OCI-M2 (cell line): ENCODE measurements at regions not wholly inside any gene's neighbourhood (a gene's known extent, or its start where the extent isn't known, plus 50 kb on each side); places are given as distances from the start of the nearest gene placed in this dataset.
"Not testable (repeated sequence)": the region's sequence is repeated elsewhere in the genome, so short reads cannot be mapped to it uniquely, and the experiment has no call there.

Experiments
- DNase-seq: peaks from one replicate; lab custom pipeline; 2025; ENCODE audit not compliant: unreplicated experiment; lab: John Stamatoyannopoulos, UW

DNA sequence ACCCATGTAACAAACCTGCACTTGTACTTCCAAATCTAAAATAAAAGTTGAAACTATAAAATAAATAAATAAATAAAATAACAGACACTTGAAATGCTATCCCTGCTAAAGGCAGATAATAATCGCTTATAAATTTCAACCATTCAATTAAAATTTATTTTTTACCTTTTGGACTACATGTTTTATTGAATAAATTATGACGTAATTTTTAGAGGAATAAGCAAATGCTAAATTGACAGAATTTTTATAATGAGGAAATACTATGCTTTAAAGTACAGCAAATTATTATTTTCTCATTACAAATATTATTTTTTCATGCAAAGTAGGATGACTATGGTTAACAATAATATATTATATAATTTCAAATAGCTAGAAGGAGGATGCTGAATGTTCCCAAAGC, 658.6 kb upstream of the LMO3 start:
- no peak for DNase-seq

- no peak for DNase-seq
Observed at GRCh38 chr12:17239874-17240273, 633.9 kb upstream of the LMO3 start.

DNA sequence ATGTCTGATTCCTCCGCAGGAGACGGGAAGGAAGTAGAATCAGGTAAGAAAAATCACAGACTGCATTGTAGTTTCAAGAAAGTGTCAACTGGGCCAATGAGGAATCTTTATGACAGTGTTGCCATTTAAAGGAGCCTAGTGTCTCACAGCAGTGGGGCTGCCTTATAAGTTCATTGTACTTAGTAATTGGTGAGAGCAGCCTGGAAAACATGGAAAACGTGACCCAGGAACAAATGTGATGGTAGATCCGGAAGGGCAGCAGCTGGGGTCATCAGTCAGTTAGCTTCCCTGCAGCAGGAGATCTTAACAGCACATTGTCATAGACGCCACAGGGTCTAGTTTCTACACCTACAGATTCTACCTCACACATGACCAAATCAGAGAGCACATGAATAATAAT, 630.0 kb upstream of the LMO3 start:
- DNase-seq, result no peak

DNA sequence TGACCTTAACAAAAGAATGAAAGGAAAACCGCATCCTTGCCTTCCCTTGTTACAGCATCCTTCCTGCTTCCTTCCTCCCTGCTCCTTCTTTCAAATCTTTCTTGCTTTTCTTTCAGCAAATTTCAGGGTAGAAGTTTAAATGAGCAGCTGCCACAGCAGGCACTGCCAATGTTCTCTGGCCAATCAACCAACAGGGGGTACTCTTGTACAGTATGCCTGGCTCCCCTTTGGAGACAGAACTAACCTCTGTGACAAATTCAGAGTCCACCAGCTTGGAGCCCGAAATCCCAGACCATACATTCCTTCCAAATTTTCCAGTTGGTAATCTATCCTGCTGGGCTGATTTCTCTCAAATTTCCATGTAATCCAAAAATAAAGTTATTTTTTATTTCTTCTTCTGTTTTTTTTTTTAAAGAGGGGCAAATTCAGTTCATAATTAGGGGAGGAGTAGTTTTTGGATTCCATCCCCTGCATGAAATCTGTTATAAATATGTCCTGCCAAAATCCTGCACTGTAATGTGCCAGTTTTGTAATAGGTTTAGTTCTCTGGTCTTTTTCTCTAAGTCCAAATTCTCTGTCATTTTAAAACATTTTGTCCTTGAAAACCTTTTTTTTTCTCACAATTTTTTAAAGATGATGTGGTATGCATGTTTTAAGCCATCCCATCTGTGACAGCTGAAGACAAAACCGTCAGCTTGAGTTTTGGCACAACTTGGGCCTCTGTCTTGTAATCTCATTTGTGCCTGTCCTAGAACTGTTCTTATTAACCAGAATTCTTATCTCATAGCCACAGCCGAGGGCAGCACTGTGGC, 610.0 kb upstream of the LMO3 start:
- no peak for DNase-seq

- no peak for DNase-seq
Observed at GRCh38 chr12:17214929-17215328, 609.0 kb upstream of the LMO3 start.

DNA sequence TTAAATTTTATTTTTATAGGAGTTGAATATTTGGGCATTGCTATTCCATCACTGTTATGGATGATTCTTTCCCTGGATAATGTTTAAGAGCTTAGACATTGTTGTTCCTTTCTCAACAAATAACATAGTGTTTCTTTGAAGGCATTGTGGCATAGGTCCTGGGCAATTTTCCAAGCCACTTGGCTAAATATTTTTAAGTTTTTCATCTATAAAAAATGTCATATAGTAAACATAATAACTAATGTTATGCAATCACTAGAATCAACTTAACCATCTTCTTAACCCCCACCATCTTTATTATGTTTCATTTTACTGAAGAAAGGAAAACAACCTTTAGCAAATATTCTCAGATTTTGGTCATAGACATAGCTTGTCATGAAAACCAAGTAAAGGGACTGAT, 600.6 kb upstream of the LMO3 start:
- no peak for DNase-seq

- DNase-seq, result no peak
Observed at GRCh38 chr12:17204289-17205054, 598.5 kb upstream of the LMO3 start.

DNA sequence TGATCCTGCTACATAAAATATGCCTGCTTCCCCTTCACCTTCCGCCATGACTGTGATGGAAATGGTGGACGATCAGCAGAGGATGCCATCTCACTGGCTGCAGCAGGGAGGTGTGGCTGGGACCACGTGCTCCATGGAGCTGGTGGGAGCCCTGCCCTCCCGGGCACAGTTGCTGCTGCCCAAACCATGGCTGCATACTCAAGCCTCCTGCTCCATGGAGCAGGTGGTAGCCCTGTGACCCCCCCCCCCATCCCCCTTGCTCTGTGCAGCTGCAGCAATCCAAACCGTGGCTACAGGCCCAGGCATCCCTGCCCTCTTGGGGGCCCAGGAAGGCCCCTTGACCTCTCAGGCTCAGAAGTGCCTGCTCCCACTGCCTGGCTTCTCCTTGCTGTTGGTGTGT, 597.5 kb upstream of the LMO3 start:
- DNase-seq, result no peak

DNA sequence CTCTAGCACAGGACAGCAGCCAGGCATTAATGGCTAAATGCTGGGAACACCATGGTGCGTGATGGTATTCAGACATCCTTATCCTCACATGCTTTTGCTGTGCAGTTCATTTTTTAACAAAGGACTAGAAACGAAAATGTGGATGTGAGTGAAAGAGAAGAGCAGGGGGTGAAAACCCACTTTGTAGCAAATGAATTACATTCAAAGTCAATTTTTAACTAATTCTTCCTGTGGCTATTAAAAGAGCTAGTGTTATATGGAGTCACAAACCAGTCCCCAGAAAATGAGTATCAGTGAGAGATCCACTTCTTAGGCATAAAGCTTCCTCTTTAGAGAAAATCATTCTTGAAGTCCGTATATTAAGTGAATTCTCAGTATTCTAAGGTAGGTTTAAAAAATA, 592.0 kb upstream of the LMO3 start:
- DNase-seq, result no peak

DNA sequence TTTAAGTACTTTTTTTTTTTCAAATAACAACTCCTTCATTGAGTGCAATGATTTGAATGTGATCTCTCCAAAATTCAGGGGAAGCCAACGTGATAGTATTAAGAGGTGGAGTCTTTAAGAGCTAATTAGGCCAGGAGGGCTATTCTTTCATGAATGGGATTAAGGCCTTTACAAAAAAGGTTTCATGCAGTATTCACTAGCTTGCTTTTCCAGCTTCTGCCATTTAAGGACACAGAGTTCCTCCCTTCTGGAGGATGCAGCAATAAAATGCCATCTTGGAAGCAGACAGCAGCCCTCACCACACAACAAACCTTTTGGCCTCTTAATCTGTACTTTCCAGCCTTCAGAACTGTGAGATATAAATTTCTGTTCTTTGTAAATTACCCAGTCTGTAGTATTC, 586.8 kb upstream of the LMO3 start:
- DNase-seq, result no peak

DNA sequence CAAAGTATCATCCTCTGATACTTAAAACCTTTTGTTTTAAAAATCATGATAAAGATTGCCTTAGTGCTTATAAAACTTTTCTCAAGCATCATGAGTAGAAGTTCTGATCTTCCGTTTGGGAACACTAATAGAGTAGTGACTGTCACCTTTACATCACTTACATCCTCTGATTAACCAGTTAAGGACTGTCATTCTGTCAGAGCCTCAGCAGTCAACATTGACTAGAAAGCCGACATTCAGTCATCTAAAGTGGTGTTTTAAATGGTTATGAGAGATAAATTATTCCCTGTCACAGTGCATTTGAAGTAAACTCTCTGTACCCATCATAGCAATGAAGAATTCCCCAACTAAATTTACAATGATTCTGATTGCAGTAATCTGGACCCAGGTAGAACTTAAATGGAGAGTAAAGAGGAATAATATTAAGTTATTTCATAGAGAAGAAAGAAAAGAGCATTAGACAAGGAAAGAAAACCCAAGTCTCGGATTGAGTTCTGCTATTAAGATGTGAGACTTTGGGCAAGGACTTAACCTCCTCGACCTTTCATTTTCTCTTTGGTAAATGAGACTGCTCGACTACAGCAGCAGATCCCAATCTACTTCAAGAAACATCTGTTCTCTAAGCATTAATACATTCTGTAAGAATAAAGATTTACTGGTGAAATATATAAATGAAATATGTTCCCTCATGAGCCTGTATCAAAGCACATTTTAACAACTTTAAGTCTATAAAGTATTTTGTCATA, 563.9 kb upstream of the LMO3 start:
- no peak for DNase-seq

DNA sequence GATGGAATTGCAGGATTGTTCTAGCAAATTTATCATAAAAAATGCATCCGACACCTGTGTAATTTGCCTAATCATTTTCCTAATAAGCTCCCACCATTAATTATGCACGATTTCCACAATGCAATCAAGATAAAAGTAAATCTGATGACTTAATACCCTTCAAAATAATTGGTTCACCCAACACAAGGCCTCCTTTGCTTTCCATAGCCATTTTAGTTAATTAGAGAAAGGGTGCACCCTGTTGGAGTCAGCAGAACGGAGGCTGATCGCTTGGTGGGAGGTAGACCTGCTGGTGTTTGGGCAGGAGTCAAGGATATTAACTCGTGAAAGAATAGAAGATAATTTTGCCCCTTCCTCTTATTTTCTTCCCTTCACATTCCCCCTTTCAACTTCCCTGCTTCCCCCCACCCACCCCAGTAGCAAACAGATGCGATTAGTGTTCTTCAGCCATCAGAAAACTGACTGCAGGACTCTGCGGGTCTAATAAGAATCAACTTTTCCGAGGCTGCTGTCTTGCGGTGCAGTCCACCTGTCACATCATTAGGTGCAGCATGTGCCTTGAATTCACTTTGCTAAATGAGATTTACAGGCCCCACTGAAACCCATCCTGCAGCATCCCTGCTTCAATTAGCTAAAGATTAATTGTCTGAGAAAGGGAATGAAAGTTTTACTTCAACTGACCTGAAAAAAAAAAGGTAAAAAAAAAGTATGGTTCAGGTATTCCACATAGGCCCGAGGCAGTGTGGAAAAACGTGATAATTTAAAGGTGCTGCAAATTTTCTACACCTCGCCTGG, 553.7 kb upstream of the LMO3 start:
- no peak for DNase-seq

DNA sequence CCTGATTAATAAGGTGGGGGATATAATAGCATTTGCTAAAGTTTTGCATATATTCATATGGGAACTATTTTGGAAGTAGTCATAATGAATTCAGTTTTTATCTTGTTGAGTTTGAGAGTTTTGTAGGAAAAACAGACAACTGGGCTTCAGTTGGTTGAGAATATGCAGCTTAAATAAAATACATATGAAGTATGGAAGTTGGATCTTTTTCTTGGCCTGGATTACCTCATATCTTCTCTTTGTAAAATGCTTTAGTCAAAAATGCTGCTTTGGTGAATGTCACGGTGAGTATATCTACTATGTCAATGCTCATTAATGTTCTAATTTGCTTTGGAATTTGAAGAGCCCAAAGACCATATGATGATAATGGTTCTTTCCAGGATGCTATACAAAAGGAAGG, 552.2 kb upstream of the LMO3 start:
- DNase-seq, result no peak

GRCh38 chr12:17151917-17152316, 546.0 kb upstream of the LMO3 start:
- DNase-seq, result no peak

DNA sequence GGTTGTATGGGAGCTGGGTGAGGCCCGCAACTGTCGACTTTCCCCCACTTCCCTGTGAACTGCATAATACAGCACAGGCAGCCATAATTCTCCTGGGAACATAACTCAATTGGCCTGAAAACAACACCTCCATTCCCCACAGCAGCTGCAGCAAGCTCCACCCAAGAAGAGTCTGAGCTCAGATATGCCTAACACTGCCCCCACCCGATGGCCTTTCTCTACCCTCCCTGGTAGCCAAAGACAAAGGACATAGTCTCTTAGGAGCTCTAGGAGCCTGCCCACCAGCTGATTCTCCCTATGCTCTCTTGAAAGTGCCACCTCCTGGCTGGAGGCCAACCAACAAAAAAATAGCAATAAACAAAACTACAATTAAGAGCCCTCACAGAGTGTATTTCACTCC, 542.7 kb upstream of the LMO3 start:
- DNase-seq, result no peak

- no peak for DNase-seq
Observed at GRCh38 chr12:17142856-17143255, 536.9 kb upstream of the LMO3 start.

- DNase-seq, result no peak
Observed at GRCh38 chr12:17139931-17140330, 534.0 kb upstream of the LMO3 start.

DNA sequence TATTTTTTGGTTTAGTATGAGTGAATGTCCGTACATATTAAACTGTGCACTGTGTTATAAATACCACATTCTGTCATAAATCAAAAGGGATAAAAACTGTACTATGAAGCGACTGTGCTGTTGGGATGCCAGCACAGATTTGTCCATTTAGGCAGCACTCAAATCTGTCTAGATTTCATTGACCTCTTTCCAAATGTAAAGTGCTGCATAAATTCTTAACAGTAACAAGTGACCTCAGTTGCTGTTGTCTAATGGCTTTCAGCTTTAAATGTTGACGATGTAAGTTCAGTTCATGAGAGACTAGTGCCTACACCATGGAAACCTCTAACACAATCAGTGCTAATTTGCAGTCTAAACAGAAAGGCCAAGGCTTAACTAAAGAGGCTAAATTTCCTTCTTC, 531.4 kb upstream of the LMO3 start:
- DNase-seq, result no peak

DNA sequence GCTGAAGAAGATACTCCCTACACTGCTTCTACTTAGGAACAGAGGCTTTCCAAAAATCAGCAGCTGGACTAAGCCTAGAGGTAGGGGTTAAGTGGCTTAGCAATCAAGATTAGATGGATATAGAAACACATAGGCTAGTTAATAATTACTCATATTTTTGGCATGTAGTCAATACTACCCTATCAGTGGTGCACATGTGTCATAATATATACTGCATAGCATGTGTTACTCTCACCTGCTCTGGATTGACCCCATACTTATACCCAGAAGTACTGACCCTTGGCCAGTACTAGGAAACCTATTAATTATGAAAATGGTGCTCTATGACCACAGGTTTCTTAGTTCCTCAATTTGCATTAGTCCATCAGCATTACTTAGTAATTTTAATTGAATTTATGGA, 528.4 kb upstream of the LMO3 start:
- no peak for DNase-seq

DNA sequence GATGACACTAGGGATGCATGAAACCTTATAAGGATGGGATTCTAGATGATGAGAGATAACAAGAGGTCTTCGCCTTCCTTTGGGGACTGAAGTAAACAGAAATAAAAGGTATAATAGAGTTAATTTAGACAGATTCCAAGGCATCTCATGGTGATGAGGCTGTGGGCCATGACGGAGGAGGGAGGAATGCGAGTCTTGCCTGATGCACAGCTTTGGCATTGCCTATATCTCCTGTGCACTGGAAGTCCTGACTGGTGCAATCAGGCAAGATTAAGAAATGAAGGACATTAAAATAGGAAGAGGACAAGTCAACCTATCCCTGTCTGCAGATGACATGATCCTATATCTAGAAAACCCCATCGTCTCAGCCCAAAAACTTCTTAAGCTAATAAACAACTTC, 526.4 kb upstream of the LMO3 start:
- no peak for DNase-seq

- DNase-seq, result not testable (repeated sequence)
Observed at GRCh38 chr12:17116538-17116937, 510.6 kb upstream of the LMO3 start.
